GM12872 (cell line): ENCODE measurements at regions not wholly inside any gene's neighbourhood (a gene's known extent, or its start where the extent isn't known, plus 50 kb on each side); places are given as distances from the start of the nearest gene placed in this dataset.

ENCODE experiments used
- TF ChIP-seq, protein P1 (sequence below): IDR thresholded peaks from 3 replicates; pipeline ENCODE4 v1.5.1; 2011; ENCODE audit warnings: low read depth, mild to moderate bottlenecking, low read length, moderate library complexity; ENCODE audit not compliant: insufficient read depth

GRCh38 chr18:77392321-77392720, 142.7 kb downstream of the GALR1 start:
- TF ChIP-seq, protein P1, sequence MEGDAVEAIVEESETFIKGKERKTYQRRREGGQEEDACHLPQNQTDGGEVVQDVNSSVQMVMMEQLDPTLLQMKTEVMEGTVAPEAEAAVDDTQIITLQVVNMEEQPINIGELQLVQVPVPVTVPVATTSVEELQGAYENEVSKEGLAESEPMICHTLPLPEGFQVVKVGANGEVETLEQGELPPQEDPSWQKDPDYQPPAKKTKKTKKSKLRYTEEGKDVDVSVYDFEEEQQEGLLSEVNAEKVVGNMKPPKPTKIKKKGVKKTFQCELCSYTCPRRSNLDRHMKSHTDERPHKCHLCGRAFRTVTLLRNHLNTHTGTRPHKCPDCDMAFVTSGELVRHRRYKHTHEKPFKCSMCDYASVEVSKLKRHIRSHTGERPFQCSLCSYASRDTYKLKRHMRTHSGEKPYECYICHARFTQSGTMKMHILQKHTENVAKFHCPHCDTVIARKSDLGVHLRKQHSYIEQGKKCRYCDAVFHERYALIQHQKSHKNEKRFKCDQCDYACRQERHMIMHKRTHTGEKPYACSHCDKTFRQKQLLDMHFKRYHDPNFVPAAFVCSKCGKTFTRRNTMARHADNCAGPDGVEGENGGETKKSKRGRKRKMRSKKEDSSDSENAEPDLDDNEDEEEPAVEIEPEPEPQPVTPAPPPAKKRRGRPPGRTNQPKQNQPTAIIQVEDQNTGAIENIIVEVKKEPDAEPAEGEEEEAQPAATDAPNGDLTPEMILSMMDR = no peak

GRCh38 chr18:77393519-77393918, 143.9 kb downstream of the GALR1 start:
- TF ChIP-seq, protein P1 = no peak

DNA sequence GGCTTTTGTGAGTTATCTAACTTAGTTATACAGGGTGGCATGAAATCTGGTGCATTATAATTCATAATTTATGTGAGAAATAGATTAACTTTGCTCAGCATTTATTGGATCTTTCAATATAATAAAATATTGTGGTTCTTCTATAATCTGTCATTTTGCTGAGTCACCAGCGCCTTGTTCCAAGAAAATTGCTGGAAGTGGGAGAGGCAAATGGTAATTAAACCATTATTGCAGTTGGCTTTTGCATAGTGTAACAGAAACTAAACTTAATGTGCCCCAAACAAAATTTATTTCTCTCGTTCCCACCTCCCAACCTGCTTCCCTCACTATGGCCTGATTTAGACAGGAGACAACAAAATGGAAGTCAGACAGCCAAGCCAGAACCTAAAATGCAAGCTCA, 146.3 kb downstream of the GALR1 start:
- TF ChIP-seq, protein P1 = no peak

DNA sequence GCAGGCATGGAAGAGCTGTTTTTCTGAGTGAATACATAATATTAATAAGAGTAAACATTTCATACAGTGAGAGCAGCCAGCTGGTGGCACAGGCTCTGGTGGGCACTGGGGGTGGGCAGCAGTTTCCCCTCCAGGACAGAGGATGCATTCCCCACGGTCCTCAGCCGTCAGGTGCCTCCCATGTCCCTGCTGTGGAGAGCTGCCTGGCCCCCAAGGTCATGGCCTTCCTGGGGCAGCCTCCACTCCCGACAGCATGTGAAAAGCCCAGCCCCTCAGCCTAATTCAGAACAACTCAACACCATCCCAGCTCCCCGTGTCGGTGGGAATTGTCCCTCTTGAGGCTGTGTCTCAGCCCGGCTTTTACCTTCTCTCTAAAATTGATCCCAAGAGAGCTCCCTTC, 147.4 kb downstream of the GALR1 start:
- TF ChIP-seq, protein P1 = no peak

DNA sequence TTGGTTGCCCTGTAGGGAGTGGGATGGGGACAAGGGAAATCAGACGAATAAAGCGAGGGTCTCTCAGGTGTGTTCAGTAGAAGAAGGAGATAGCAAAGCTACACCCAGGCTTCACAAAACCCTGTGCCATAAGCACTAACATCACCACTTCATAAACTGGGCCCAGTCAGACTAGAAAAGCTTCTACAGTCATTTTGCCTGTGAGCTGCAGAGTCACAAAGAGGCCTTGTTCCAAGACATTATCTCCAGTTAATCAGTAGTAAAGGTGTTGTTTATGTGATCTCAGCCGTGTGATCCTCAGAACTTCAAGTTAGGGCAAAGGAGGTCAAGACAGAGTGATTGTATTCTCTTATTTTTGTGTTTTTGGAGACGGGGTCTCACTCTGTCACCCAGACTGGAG, 148.0 kb downstream of the GALR1 start:
- TF ChIP-seq, protein P1 = no peak

- TF ChIP-seq, protein P1 = no peak
These were observed 150.9 kb downstream of the GALR1 start for GRCh38 chr18:77400561-77400960.

DNA sequence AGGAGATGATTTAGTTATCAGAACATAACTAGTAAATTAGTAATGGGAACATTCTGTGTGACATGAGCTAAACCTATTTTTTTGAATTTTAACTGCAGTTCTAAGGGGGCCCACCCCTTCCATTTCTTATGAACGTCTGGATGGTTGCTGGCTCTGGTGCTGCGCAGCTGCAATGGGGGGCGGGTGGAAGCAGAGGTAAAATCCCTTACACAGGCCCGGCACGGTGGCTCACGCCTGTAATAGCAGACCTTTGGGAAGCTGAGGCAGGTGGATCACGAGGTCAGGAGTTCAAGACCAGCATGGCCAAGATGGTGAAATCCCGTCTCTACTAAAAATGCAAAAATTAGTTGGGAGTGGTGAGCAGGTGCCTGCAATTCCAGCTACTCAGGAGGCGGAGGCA, 151.5 kb downstream of the GALR1 start:
- TF ChIP-seq, protein P1 = no peak

DNA sequence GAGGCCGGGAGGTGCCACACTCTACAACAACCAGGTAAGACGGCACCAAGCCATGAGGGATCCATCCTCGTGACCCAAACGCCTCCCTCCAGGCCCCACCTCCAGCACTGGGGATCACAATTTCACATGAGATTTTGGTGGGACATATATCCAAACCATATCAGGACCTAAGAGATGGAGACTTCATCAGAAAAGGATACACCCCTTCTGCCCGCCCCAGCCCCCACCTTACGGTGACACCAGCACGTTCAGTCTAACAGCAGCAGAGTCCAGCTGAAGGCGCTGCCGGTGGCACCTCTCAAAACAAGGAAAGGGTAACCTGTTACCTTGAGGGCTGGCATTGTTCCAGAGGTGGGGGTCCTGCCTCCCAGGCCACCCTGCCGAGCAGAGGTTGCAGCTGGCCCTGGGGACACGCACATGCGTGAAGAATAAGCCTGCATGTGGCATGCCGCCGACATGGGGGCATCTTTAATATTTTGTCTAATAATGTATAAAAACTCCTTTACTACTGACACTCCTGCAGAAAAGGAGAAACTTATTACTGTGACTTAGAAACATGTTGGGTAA, 154.4 kb downstream of the GALR1 start:
- TF ChIP-seq, protein P1 = no peak
